Mucosa of stomach (tissue), 1 donor: ENCODE measurements at regions not wholly inside any gene's neighbourhood (a gene's known extent, or its start where the extent isn't known, plus 50 kb on each side); places are given as distances from the start of the nearest gene placed in this dataset.

Experiments
- H3K27me3 ChIP-seq: one replicate; pipeline ENCODE4 v1.7.0; 2013; ENCODE audit warnings: mild to moderate bottlenecking, low read length; ENCODE audit not compliant: control insufficient read depth, insufficient read depth
- H3K36me3 ChIP-seq: one replicate; pipeline ENCODE4 v1.7.0; 2013; ENCODE audit warnings: low read length; ENCODE audit not compliant: control insufficient read depth, insufficient read depth
- H3K4me1 ChIP-seq: one replicate; pipeline ENCODE4 v1.7.0; 2013; ENCODE audit warnings: mild to moderate bottlenecking, low read length; ENCODE audit not compliant: control insufficient read depth, insufficient read depth
- H3K4me3 ChIP-seq: one replicate; pipeline ENCODE4 v1.7.0; 2013; ENCODE audit warnings: low read length
- H3K9ac ChIP-seq: one replicate; pipeline ENCODE4 v1.7.0; 2013; ENCODE audit warnings: mild to moderate bottlenecking, low read length, moderate library complexity
- H3K9me3 ChIP-seq: one replicate; pipeline ENCODE4 v1.7.0; 2013; ENCODE audit warnings: mild to moderate bottlenecking, low read length, moderate library complexity; ENCODE audit not compliant: control insufficient read depth
- donor health status: Pancreatic carcinoma.

DNA sequence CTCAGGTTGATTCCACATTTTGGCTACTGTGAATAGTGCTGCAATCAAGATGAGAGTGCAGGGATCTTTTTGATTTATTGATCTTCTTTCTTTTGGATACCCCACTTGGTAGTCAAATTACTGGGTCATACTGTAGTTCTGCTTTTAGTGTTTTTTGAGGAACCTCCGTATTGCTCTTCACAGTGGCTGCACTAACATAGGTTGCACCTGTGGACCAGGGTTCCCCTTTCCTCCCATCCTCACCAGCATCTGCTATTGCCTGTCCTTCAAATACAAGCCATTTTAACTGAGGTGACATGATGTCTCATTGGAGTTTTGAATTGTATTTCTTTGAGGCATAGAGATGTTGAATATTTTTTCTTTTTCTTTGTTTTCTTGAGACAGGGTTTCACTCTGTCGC is 152.5 kb upstream of the TMEM132C start:
- Histone ChIP-seq H3K36me3 (no peaks in the 10 kb centered on the region), H3K4me3 (no peak overlapping the region), H3K27me3 (no peaks in the 10 kb centered on the region), H3K9me3 (no peaks in the 10 kb centered on the region), H3K4me1 (no peaks in the 10 kb centered on the region), H3K9ac (no peak overlapping the region)

DNA sequence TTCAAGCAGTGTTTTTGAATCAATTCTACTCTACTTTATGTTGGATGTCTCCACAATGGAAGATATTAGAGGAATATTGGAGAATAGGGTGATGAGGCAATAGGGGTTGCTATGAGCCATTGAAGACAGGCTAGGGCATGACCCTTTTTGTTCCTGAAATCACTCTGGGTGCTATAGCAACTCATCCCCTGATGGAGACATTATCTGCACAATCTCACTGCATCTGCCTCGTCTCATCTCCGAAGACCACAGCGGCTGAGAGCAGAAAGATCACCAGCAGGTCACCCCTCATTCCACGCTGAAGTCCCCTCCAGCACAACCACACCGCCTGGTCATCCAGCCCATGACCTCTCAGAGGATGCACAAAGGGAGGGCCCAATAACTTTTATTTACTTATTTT is 150.4 kb upstream of the TMEM132C start:
- no peaks in the 10 kb centered on the region for H3K4me1 ChIP-seq
- no peak overlapping the region for H3K4me3 ChIP-seq
- H3K9ac ChIP-seq, result no peak overlapping the region
- no peaks in the 10 kb centered on the region for H3K9me3 ChIP-seq
- no peaks in the 10 kb centered on the region for H3K36me3 ChIP-seq
- no peaks in the 10 kb centered on the region for H3K27me3 ChIP-seq

DNA sequence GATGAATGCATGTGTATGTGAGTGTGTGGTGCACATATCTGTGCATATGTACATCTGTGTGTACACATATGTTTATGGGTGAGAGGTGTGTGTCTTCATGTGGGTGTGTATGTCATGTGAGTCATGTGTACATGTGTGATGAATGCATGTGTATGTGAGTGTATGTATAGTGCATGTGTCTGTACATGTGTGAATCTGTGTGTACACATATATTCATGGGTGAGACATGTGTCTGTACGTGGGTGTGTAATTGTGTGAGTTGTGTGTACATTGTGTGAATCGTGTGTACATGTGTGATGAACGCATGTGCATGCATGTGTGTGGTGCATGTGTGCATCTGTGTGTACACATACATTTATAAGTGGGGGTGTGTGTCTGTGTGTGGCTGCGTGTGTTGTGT is 146.9 kb upstream of the TMEM132C start:
- no peaks in the 10 kb centered on the region for H3K36me3 ChIP-seq
- no peak overlapping the region for H3K9ac ChIP-seq
- H3K9me3 ChIP-seq, result no peaks in the 10 kb centered on the region
- H3K4me1 ChIP-seq, result no peaks in the 10 kb centered on the region
- H3K27me3 ChIP-seq, result no peaks in the 10 kb centered on the region
- no peak overlapping the region for H3K4me3 ChIP-seq

DNA sequence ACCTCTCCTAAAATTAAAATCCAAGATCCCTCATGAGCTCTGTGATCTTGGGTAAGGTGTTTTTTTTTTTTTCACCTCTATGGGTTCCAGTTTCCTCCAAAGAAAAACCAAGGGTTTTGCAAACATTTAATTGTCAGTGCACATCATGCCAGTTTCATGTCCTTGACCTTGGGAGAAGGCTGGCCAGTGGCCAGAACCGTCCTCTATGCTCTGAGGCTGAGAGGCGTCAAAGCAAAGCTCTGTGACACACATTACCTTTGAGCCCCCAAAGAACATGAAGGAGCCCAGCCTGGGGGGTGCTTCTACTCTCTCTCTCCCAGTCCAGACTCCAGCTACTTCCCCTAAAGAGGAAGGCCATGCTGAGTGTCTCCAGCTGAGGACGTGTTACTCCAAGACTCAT is 145.5 kb upstream of the TMEM132C start:
- Histone ChIP-seq H3K4me3 (no peak overlapping the region), H3K27me3 (no peaks in the 10 kb centered on the region), H3K4me1 (no peaks in the 10 kb centered on the region), H3K9ac (no peak overlapping the region), H3K9me3 (no peaks in the 10 kb centered on the region), H3K36me3 (no peaks in the 10 kb centered on the region)

DNA sequence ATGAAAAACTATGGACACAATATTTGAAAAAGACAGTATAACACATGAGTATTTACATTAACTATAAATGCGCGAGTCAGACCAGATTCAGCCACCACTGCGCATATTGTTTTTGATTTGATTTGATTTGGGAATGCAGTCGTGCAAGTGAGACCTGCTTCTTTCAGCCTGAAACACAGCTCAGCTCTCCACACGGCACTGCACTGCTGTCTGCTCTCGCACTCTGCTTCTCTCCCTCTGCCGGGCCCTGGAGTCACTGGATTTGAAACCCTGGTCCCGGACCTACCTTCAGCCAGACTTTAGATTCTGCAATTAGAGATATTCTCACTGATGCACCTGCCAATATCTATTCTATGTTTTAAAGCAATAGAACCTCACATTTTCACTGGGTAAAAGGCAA is 143.9 kb upstream of the TMEM132C start:
- H3K4me3 ChIP-seq, result no peak overlapping the region
- H3K36me3 ChIP-seq, result no peaks in the 10 kb centered on the region
- no peak overlapping the region for H3K9ac ChIP-seq
- H3K4me1 ChIP-seq, result no peaks in the 10 kb centered on the region
- no peaks in the 10 kb centered on the region for H3K27me3 ChIP-seq
- H3K9me3 ChIP-seq, result no peaks in the 10 kb centered on the region

DNA sequence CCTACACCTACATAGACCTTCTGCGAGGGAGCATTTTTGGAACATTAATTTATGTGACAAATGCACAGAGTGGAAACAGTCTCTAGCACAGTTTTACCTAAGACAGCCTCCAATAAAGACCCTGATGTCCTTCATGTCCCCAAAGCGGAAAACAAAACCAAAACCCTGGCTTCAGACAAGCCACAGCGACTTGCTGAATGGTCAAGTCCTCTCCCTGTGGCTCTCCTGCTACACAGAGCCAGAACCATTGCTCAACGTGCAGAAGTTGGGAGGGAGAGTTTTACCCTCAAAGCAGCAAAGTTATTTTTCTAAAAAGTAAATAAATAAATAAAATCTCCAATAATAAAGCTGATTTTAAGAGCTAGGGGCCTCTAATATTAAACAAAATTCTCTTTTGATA is 135.0 kb upstream of the TMEM132C start:
- H3K27me3 ChIP-seq, result no peaks in the 10 kb centered on the region
- H3K9ac ChIP-seq, result no peak overlapping the region

DNA sequence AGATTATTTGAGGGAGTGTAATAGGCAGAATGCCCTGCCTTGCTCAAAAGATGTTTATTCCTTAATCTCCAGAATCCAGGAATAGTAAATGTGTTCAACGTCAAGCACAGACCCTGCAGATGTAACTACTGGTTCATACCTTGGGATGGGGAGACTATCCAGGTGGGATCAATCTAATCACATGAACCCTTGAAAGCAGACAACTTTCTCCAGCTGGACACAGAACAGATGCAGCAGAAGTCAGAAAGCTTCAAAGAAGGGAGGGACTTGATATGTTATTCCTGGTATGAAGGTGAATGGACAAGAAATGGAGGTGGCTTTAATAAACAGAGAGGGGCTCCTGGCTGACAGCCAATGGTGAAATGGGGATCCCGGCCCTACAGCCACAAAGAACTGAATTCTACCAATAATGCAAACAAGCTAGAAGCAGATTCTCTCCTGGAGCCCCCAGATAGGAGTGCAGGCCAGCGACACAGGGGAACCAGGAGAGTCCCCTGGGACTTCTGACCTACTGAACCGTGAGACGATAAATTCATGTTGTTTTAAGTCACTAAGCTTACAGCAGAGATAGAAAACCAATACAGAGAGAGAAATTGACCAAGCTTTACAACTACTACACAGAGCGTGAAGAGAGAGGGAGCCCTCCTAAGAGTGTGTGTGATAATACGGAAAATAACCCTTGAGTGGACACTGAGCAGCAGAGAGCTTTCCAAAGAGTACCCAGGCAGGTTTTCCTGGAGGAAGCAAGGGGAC is 133.5 kb upstream of the TMEM132C start:
- H3K4me1 ChIP-seq, result no peaks in the 10 kb centered on the region
- no peaks in the 10 kb centered on the region for H3K27me3 ChIP-seq
- H3K4me3 ChIP-seq, result no peak overlapping the region
- H3K9me3 ChIP-seq, result no peaks in the 10 kb centered on the region
- H3K9ac ChIP-seq, result no peak overlapping the region
- H3K36me3 ChIP-seq, result no peaks in the 10 kb centered on the region

More for the DNA sequence above, 135.0 kb upstream of the TMEM132C start:
- Histone ChIP-seq H3K36me3 (no peaks in the 10 kb centered on the region), H3K9me3 (no peaks in the 10 kb centered on the region), H3K4me3 (no peak overlapping the region), H3K4me1 (no peaks in the 10 kb centered on the region)

DNA sequence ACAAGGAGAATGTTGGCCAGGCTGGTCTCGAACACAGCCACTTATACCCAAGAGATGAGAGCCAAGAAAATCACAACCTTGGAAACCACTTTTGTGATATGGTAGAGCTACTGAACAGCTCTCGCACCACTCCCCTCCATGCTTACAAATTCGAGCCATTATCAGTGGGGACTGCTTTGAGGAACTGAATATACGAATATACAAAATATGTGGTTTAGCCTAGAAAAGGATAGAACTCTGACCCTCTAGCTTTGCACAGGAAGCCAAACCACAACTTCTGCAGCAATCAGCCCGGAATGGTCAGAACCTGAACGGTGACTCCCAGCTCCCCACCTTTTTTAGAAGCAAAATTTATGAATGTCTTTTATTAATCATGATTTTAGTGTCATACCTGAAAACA is 129.8 kb upstream of the TMEM132C start:
- H3K4me3 ChIP-seq, result no peak overlapping the region
- no peaks in the 10 kb centered on the region for H3K27me3 ChIP-seq
- no peaks in the 10 kb centered on the region for H3K36me3 ChIP-seq
- no peak overlapping the region for H3K9ac ChIP-seq
- H3K4me1 ChIP-seq, result no peaks in the 10 kb centered on the region
- H3K9me3 ChIP-seq, result no peaks in the 10 kb centered on the region

DNA sequence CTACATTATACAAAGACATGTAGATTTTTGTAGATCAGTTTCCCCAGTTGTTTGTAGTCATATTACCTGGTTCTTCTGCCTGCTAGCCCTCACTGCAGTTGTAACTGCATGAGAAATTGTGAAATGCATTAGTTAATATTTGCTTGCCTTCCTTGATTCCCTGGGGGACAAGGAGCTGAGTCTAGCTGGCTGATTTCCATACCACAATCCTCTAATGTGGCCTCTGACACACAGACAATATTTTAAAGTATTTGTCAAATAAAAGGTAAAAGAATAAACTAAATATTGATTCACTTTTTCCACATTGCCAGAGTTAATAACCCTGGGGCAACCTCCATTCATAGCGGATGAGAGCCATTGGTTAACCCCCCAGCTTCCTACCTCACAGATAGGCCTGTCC is 128.8 kb upstream of the TMEM132C start:
- Histone ChIP-seq H3K36me3 (no peaks in the 10 kb centered on the region), H3K4me3 (no peak overlapping the region), H3K9ac (no peak overlapping the region), H3K9me3 (no peaks in the 10 kb centered on the region), H3K4me1 (no peaks in the 10 kb centered on the region), H3K27me3 (no peaks in the 10 kb centered on the region)

DNA sequence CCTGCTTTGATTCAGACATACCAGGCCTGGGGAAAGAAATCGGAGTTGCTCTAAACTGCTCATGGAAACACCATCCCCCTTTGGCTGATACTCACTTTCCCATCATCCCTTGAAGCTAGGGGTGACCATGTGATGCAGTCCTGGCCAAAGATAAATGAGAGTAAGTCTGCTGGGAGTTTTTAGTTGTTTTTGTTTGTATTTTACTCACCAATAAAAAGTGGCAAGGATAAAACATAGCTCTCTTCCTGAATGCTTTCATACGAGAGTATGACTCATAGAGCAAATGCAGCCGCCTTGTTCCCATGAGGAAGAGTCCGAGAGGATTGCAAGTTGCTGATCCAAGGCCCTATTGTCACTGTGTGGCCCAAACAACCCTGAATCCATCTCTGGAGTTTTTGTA is 126.4 kb upstream of the TMEM132C start:
- Histone ChIP-seq H3K4me1 (no peaks in the 10 kb centered on the region), H3K9me3 (no peaks in the 10 kb centered on the region), H3K4me3 (no peak overlapping the region), H3K27me3 (no peaks in the 10 kb centered on the region), H3K9ac (no peak overlapping the region), H3K36me3 (no peaks in the 10 kb centered on the region)

DNA sequence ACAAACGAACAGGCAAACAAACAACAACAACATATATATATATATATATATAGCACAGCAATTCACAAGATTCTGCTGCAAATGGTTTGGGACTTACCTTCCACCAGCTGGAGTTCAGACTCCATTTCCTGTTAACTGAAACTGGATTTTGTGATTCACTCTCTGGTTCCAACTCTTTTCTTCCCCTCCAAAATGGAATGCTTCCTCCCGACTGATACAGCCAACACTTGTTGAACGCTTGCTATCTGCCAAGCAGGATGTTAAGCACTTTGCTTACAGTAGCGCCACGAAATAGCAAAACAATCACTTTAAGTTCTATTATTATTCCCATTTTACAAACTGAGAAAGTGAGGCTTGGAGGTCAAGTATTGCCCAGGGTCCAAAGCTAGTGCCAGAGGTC is 116.0 kb upstream of the TMEM132C start:
- no peaks in the 10 kb centered on the region for H3K27me3 ChIP-seq
- H3K9ac ChIP-seq, result no peak overlapping the region
- no peaks in the 10 kb centered on the region for H3K9me3 ChIP-seq
- H3K36me3 ChIP-seq, result no peaks in the 10 kb centered on the region
- H3K4me3 ChIP-seq, result no peak overlapping the region
- no peaks in the 10 kb centered on the region for H3K4me1 ChIP-seq

DNA sequence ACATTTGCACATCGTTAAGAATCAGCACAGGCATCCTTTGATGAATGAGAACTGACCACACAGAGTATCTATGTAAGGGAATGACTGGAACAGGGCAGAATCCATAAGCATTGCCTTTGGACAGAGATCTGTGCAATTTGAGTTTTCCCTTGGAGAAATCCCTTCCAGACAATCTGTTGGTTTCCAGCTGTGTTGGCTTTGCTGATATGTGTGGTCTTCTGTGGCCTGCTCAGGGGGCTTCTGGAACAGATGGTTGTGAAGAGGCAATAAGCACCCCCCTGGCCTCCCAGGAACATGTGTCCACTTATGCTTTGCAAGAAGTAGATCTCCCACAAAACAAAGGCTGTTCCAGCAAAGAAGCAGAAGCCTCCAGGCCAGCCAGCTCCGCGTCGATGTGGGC is 111.4 kb upstream of the TMEM132C start:
- Histone ChIP-seq H3K27me3 (no peaks in the 10 kb centered on the region), H3K4me3 (no peak overlapping the region), H3K4me1 (no peaks in the 10 kb centered on the region), H3K9ac (no peak overlapping the region), H3K9me3 (no peaks in the 10 kb centered on the region), H3K36me3 (no peaks in the 10 kb centered on the region)

DNA sequence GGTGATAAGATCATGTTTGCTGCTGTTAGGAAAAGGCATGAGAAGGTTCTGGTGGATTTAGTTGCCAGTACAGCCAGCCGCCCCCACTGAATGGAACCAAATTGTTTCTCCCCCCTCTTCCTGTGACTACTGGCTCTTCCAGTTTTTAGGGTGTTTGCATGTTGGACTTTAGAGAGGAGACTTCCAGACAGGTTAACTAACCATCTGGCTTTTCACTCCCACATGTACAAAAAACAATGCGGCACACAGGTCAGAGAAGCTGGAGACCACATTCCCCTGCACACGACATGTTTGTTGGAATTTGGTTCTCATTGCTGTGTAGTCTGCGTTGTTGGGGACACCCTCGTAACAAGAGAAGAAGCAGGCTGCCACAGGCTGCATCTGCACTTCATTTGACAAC is 103.9 kb upstream of the TMEM132C start:
- Histone ChIP-seq H3K9me3 (no peaks in the 10 kb centered on the region), H3K4me1 (no peaks in the 10 kb centered on the region), H3K36me3 (no peaks in the 10 kb centered on the region), H3K27me3 (no peaks in the 10 kb centered on the region), H3K4me3 (no peak overlapping the region), H3K9ac (no peak overlapping the region)
